ENCODE measurements at regions not wholly inside any gene's neighbourhood (a gene's known extent, or its start where the extent isn't known, plus 50 kb on each side); places are given as distances from the start of the nearest gene placed in this dataset.

DNA sequence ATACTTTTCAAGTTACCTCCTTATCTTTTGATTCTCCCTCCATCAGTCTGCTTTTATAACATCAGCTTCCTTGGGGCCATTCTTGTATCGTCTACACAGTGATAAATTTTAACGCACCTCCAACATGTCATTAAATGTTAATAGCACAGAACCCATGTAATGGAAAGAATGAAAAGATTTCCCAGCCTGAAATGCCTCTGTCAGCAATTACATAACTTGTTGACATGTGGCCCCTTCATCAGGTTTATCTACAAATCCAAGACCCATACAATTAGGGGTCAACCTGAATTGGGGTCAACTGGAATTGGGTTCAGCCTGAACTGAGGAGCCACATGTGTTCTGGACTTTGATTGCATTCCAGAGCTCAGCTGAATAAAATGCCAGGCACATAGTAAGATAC, 148.2 kb upstream of the KLF7 start:
- TF ChIP-seq CTCF (IDR thresholded peaks at IDR 0.05), result no peak
- no peak for TF ChIP-seq EZH2 (IDR thresholded peaks at IDR 0.05; ENCODE audit: borderline replicate concordance, insufficient read depth, low read depth, low read length, poor library complexity, severe bottlenecking)

All from B cell (primary cell).